ENCODE measurements at regions not wholly inside any gene's neighbourhood (a gene's known extent, or its start where the extent isn't known, plus 50 kb on each side); places are given as distances from the start of the nearest gene placed in this dataset.

DNA sequence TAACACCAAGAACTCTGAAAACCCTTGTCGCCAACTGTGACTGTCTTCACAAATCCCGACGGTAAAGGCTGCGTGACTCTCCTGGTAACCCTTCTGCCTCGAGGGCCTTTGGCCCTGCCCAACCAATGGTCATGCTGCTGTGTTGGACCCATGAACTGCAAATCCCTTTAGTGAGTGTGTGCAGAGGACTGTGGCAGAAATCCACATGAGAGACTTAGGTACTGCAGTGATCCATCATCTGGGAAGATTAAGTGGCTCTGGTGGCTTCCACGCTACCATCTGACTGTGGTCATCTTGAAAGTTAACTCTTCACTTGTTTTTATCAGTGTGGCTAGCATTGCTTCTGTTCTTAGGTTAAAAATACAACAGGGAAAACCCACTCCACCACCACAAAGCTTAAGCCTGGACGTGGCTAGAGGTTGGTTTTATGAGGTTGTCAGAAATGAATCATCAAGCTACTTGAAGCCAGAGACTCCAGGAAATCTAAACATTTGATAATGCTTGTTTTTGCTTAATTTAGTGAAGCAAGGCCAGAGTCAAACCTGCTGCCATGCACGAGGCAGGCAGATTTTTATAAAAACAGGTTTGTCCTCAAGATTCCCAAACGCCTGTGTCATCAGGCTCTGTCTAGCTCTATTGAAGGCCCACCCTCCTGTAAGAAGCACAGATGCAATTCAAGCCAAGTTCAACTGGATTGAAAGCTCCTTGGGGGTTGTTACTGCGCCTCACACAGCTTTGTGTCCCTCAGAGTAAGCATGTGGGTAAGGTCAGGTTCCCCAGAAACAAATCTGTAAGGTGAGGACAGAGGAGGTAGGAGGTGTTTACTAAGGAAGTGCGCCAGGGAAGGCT lies 52.7 kb upstream of the ERCC6L2 start:
- Mint-ChIP-seq H3K4me3 (no peak overlapping the region), H3K9me3 (no peaks in the 10 kb centered on the region), H3K36me3 (ENCODE audit: low read depth) (no peaks in the 10 kb centered on the region), H3K27me3 (no peaks in the 10 kb centered on the region), H3K27ac (no peak overlapping the region), H3K4me1 (ENCODE audit: low read depth) (no peaks in the 10 kb centered on the region)
- intact Hi-C loops (cut with micrococcal nuclease): no loop called here

DNA sequence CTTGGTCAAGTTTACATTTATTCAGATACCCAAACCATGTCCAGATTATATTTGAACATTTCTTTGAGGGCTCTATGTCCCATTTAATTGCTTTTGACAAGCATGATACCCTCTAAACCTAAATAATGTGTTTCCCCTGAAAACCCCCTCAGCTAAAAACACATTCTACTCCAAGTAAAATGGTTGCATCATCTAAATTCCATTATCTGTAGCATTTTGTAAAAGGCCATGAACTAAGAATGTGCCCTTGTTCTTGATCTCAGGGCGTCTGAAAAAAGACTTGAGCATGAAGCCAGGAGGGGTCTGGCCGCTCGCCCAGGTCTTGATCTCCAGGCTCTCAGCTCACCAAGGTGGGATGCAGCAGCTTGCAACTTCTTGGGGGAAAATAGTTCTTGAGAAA lies 53.5 kb upstream of the ERCC6L2 start:
- Mint-ChIP-seq H3K4me3 (no peak overlapping the region), H3K36me3 (ENCODE audit: low read depth) (no peaks in the 10 kb centered on the region), H3K9me3 (no peaks in the 10 kb centered on the region), H3K4me1 (ENCODE audit: low read depth) (no peaks in the 10 kb centered on the region), H3K27ac (no peak overlapping the region), H3K27me3 (no peaks in the 10 kb centered on the region)
- intact Hi-C loops (cut with micrococcal nuclease): no loop called here

DNA sequence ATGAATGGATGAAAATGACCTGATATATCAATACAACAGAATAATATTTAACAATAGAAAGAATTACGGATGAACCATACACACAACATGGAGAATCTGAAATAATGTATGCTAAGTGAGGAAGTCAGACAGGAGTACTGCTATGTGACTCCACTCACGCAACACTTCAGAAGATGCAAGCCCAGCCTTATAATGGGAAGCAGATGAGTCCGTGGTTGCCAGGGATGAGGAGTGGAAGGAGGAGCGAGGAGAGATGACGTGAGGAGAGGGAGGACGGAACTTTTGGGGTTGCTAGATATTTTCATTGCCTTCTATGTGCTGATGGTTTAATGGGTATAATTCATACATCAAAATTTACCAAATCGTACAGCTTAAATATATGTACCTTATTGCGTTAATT lies 55.4 kb upstream of the ERCC6L2 start:
- no peaks in the 10 kb centered on the region for H3K9me3 Mint-ChIP-seq
- intact Hi-C loops (cut with micrococcal nuclease): no loop called here
- no peaks in the 10 kb centered on the region for H3K27me3 Mint-ChIP-seq
- no peaks in the 10 kb centered on the region for H3K36me3 Mint-ChIP-seq (ENCODE audit: low read depth)
- H3K27ac Mint-ChIP-seq: no peak overlapping the region
- no peaks in the 10 kb centered on the region for H3K4me1 Mint-ChIP-seq (ENCODE audit: low read depth)
- no peak overlapping the region for H3K4me3 Mint-ChIP-seq

DNA sequence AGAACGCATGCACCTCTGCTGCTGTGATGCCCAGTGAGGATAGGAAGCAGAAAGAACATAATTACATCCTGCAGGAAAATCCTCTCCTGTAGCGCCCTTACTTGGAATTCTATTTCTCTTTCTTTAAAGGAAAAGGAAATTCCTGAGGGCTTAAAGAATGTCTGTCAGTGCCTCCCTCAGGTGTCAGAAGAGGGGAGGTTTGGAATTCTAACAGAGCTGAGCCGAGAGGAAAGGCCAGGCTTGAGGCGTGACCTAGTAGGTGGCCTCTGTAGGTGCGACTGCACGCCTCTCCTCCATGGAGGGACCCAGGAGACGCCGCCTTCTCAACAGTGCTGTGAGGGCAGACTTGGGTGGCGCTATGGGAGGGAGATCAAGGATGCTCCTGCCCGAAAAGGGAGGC lies 55.9 kb upstream of the ERCC6L2 start:
- Mint-ChIP-seq H3K27me3 (no peaks in the 10 kb centered on the region), H3K4me1 (ENCODE audit: low read depth) (no peaks in the 10 kb centered on the region), H3K36me3 (ENCODE audit: low read depth) (no peaks in the 10 kb centered on the region), H3K27ac (no peak overlapping the region), H3K9me3 (no peaks in the 10 kb centered on the region), H3K4me3 (no peak overlapping the region)
- intact Hi-C loops (cut with micrococcal nuclease): no loop called here

DNA sequence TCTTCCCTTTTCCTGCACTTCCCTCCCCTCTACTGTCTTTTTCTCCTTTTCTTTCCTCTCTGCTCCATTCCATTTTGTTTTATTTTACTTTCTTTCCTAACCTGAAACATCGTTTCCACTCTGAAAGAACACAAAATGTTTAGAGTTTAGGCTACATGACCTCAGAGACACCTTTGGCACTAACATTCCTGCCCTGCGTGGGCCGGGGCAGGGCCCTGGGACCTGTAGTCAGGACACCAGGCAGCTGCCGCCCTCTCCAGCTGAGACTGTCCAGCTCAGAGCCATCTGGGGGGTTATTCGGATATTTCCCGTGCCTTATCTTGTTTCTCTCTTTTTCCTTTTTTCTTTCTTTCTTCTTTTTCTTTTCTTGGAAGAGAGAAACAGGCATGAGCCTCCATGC lies 58.3 kb upstream of the ERCC6L2 start:
- Mint-ChIP-seq H3K4me1 (ENCODE audit: low read depth) (no peaks in the 10 kb centered on the region), H3K27ac (no peak overlapping the region), H3K36me3 (ENCODE audit: low read depth) (no peaks in the 10 kb centered on the region), H3K27me3 (no peaks in the 10 kb centered on the region), H3K4me3 (no peak overlapping the region), H3K9me3 (no peaks in the 10 kb centered on the region)
- intact Hi-C loops (cut with micrococcal nuclease): no loop called here

DNA sequence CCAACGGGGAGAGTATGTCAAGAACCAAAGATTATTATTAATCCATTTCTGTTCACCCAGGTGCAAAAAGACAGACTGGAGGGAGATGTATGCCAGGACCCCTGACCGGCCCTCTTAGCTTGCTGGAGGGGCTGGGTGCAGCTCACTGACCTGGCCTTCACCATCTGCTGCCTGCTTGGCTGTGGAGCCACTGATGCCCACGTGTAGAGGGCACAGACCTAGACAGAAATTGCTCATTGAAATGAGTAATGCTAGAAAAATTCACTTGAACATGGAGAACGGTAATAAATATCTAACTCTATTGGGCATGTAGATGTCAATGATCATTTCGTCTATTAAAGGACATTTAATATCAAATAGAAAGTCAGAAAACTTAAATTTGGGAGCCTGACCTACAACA lies 58.8 kb upstream of the ERCC6L2 start:
- H3K4me3 Mint-ChIP-seq: no peak overlapping the region
- no peaks in the 10 kb centered on the region for H3K36me3 Mint-ChIP-seq (ENCODE audit: low read depth)
- H3K27me3 Mint-ChIP-seq: no peaks in the 10 kb centered on the region
- H3K4me1 Mint-ChIP-seq (ENCODE audit: low read depth): no peaks in the 10 kb centered on the region
- no peaks in the 10 kb centered on the region for H3K9me3 Mint-ChIP-seq
- H3K27ac Mint-ChIP-seq: no peak overlapping the region
- intact Hi-C loops (cut with micrococcal nuclease): no loop called here

DNA sequence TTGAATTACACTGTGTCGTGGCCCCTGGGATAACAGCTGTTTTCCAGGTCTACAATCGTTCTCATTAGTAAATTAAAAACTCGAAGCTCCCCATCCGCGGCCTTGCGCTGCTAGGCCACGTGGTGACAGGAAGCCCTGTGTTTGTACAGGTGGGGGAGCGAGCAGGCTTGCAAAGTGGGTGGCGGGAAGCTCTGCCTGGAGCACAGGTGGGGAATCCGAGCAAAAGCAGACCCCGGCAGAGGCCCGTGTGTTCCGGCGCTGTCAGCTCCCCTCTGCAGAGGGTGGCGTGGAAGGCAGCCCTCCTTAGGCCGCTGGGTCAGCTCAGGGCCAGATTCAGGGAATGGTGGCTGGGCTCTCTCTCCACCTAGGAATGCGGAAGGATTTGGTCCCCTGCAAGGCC lies 59.5 kb upstream of the ERCC6L2 start:
- Mint-ChIP-seq H3K27ac (no peak overlapping the region), H3K27me3 (no peaks in the 10 kb centered on the region), H3K4me3 (no peak overlapping the region), H3K9me3 (no peaks in the 10 kb centered on the region), H3K36me3 (ENCODE audit: low read depth) (no peaks in the 10 kb centered on the region), H3K4me1 (ENCODE audit: low read depth) (no peaks in the 10 kb centered on the region)
- intact Hi-C loops (cut with micrococcal nuclease): no loop called here

DNA sequence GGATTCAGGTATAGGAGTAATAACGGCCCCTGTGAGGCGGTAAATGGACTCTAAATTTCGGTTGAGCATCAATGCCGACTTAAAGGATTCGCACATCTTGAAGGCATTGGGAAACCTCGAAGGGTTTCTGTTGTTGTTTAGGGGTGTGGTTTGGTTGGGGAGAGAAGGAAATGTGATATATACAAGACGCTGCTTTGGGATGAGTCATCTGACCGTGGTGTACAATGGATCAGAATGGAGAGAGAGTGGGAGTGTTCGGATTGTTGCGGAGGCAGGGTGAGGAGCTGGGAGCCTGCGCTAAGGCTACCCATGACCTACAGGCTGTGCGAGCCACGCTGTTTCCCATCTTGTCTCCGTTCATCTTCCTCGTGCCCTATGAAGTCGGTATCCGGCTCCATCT lies 60.4 kb upstream of the ERCC6L2 start:
- H3K27ac Mint-ChIP-seq: no peak overlapping the region
- intact Hi-C loops (cut with micrococcal nuclease): no loop called here
- no peaks in the 10 kb centered on the region for H3K9me3 Mint-ChIP-seq
- H3K36me3 Mint-ChIP-seq (ENCODE audit: low read depth): no peaks in the 10 kb centered on the region
- no peaks in the 10 kb centered on the region for H3K27me3 Mint-ChIP-seq
- no peaks in the 10 kb centered on the region for H3K4me1 Mint-ChIP-seq (ENCODE audit: low read depth)
- H3K4me3 Mint-ChIP-seq: no peak overlapping the region

DNA sequence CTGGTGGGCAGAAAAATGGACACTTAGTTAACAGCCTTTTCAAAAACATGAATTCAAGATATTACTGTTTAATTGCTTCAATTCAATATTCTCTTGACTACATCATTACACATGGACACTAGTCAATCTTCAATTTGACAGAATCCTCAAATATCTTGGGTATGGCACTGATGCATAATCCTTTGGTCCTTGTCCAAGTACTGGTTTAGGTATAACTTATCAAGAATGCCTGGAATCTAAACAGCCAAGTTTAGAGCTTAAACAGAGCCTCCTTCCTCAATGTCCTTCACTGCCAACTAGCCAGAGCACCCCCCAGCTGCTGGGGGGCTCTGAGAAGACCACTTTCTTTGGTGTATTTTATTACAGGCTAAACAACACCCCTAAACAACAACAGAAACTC lies 61.6 kb upstream of the ERCC6L2 start:
- intact Hi-C loops (cut with micrococcal nuclease): no loop called here
- H3K4me3 Mint-ChIP-seq: no peak overlapping the region
- H3K4me1 Mint-ChIP-seq (ENCODE audit: low read depth): no peaks in the 10 kb centered on the region
- H3K36me3 Mint-ChIP-seq (ENCODE audit: low read depth): no peaks in the 10 kb centered on the region
- no peaks in the 10 kb centered on the region for H3K9me3 Mint-ChIP-seq
- H3K27me3 Mint-ChIP-seq: no peaks in the 10 kb centered on the region
- H3K27ac Mint-ChIP-seq: no peak overlapping the region

DNA sequence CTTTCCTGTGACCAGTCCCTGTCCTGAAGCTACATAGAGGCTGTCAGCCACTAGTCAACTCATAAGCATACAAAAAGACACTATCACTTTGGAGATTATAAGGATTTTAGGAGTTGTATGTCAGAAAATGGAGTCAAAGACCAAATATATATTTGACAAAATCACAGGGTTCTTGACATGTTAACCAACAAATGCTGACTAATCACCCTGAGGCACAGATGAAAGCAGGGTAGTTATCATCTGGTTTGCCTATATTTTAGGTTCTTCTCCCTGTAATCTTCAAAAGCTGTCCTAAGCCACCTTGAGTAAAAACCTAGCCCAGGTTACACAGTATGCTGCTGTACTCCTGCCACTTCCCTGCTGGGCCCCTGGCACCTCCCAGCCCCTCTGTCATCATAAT lies 64.7 kb upstream of the ERCC6L2 start:
- intact Hi-C loops (cut with micrococcal nuclease): no loop called here
- Mint-ChIP-seq H3K4me3 (no peak overlapping the region), H3K9me3 (no peaks in the 10 kb centered on the region), H3K36me3 (ENCODE audit: low read depth) (no peaks in the 10 kb centered on the region), H3K4me1 (ENCODE audit: low read depth) (no peaks in the 10 kb centered on the region), H3K27me3 (peaks cover 4% of the 10 kb centered on the region), H3K27ac (no peak overlapping the region)

DNA sequence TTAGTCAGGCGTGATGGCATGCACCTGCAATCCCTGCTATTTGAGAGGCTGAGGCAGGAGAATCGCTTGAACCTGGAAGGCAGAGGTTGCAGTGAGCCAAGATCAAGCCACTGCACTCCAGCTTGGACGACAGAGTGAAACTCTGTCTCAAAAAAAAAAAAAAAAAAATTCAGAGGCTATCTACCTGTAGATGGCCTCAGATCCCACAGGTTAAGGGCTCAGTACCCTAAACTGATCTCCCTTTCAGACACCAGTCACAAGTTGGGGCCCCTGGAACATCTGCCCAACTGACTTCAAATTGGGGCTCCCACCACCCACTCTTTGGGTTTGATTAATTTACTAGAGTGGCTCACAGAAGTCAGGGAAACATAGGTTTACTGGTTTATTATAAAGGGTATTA lies 65.4 kb upstream of the ERCC6L2 start:
- intact Hi-C loops (cut with micrococcal nuclease): no loop called here
- Mint-ChIP-seq H3K27ac (no peak overlapping the region), H3K4me1 (ENCODE audit: low read depth) (no peaks in the 10 kb centered on the region), H3K27me3 (peaks cover 5% of the 10 kb centered on the region), H3K36me3 (ENCODE audit: low read depth) (no peaks in the 10 kb centered on the region), H3K9me3 (no peaks in the 10 kb centered on the region), H3K4me3 (no peak overlapping the region)

DNA sequence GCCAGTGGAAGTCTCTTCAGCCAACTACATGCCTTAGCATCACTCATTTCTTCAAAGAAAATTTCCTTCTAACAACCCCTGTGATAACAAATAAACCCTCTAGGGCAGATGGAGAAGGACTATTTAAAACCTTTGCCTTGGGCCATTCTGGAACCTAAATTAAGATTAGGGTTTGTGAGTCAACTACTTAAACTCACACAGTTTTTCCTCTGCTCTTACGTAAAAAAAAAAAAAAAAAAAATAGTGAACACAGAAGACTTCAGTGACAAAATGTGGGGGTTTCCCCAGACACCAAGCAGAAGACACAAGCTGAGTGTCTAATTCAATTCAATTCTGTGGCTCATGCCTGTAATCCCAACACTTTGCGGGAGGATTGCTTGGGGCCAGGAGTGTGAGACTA lies 65.8 kb upstream of the ERCC6L2 start:
- Mint-ChIP-seq H3K4me1 (ENCODE audit: low read depth) (no peaks in the 10 kb centered on the region), H3K27me3 (peaks cover 5% of the 10 kb centered on the region), H3K9me3 (no peaks in the 10 kb centered on the region), H3K36me3 (ENCODE audit: low read depth) (no peaks in the 10 kb centered on the region), H3K4me3 (no peak overlapping the region), H3K27ac (no peak overlapping the region)
- intact Hi-C loops (cut with micrococcal nuclease): no loop called here

DNA sequence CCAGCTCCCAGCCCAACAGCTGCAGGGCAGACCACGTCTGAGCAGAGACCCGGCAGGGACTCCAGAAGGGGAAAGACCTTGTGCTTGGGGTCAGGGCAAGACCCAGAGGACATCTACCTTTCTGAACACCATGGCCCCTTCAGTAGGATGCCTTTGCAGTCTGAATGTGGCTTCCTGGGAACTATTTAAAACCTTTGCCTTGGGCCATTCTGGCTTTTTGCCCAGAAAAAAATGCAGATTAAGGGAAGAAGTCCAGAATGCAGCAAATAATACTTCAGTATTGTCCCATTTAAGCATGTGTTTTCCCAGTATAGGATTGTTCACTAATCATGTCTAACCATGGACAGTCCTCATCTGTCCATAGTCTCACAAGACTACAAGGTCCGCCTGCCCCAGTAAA lies 67.5 kb upstream of the ERCC6L2 start:
- Mint-ChIP-seq H3K27me3 (peaks cover 6% of the 10 kb centered on the region), H3K36me3 (ENCODE audit: low read depth) (no peaks in the 10 kb centered on the region), H3K4me1 (ENCODE audit: low read depth) (no peaks in the 10 kb centered on the region), H3K9me3 (no peaks in the 10 kb centered on the region), H3K4me3 (no peak overlapping the region), H3K27ac (no peak overlapping the region)
- intact Hi-C loops (cut with micrococcal nuclease): no loop called here

DNA sequence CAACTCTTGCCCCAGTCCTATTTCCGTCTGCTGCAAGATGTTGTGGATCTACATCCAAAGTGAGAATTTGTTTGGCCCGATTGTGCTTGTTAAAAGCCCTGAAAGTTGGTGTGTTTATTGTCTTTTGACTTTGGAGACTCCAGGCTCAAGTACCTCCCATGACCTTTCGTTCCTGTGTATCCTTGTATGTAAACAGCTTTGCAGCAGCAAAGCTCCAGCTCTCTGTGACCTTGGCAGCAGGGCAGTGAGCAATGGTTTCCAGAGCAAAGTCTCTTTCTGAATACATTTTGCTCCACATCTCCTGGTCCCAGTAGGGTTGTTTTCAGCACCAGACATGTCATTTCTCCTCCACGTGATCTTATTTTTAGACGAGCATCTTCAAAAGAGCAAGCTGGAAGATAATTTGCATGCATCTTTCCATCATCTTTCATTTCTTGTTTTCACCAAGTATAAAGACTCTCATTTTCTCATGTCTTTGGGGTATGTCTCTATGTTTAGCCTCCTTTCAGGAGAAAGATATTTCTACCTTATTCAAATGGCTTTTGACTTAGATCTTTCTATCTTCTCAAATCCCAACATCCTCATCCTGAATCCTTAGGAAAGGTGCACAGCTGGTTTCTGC lies 68.1 kb upstream of the ERCC6L2 start:
- Mint-ChIP-seq H3K9me3 (no peaks in the 10 kb centered on the region), H3K4me1 (ENCODE audit: low read depth) (no peaks in the 10 kb centered on the region), H3K4me3 (no peak overlapping the region), H3K27ac (no peak overlapping the region), H3K36me3 (ENCODE audit: low read depth) (no peaks in the 10 kb centered on the region), H3K27me3 (peaks cover 7% of the 10 kb centered on the region)
- intact Hi-C loops (cut with micrococcal nuclease): no loop called here

DNA sequence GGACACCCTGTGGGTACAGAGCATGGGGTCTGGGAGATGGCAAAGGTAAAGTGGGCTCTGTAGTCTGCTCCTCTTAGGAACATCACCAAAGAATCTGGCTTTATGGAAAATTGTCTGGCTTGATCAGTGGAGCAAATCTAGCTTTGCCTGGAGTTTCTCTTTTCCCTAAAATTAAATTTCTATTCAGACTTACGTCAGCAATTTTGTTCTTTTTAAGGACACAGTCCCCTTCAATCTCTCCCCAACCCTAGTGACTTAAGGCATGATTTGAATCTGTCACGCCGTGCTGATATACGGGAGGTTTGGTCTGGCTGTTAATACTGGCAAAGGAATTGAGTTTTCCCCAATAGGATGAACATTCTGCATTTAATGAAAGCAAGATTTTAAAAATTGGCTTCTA lies 72.3 kb upstream of the ERCC6L2 start:
- Mint-ChIP-seq H3K36me3 (ENCODE audit: low read depth) (no peaks in the 10 kb centered on the region), H3K27me3 (peaks cover 10% of the 10 kb centered on the region), H3K9me3 (no peaks in the 10 kb centered on the region), H3K27ac (no peak overlapping the region), H3K4me3 (no peak overlapping the region), H3K4me1 (ENCODE audit: low read depth) (no peaks in the 10 kb centered on the region)
- intact Hi-C loops (cut with micrococcal nuclease): no loop called here

Data from dendritic cell treated with granulocyte-macrophage colony-stimulating factor and Interleukin-4, amounts not matched to agents 40 ng/mL and 50 ng/mL, for 4 days (primary cell).